IPS-15b (cell line): ENCODE measurements at regions not wholly inside any gene's neighbourhood (a gene's known extent, or its start where the extent isn't known, plus 50 kb on each side); places are given as distances from the start of the nearest gene placed in this dataset.
"Not testable (repeated sequence)": the region's sequence is repeated elsewhere in the genome, so short reads cannot be mapped to it uniquely, and the experiment has no call there.

Experiments used
- H3K27me3 ChIP-seq: one replicate; pipeline ENCODE4 v1.6.1; 2013; ENCODE audit warnings: low read length; ENCODE audit not compliant: control insufficient read depth, insufficient read depth
- H3K36me3 ChIP-seq: one replicate; pipeline ENCODE4 v1.6.1; 2013; ENCODE audit warnings: low read length; ENCODE audit not compliant: control insufficient read depth, insufficient read depth
- H3K4me1 ChIP-seq: one replicate; pipeline ENCODE4 v1.6.1; 2013; ENCODE audit warnings: mild to moderate bottlenecking, low read length; ENCODE audit not compliant: control insufficient read depth, insufficient read depth
- H3K4me3 ChIP-seq: one replicate; pipeline ENCODE4 v1.5.1; 2013; ENCODE audit warnings: low read depth, low read length
- H3K9ac ChIP-seq: one replicate; pipeline ENCODE4 v1.6.1; 2013; ENCODE audit warnings: low read depth, mild to moderate bottlenecking, low read length
- H3K9me3 ChIP-seq: one replicate; pipeline ENCODE4 v1.6.1; 2013; ENCODE audit warnings: mild to moderate bottlenecking, low read length; ENCODE audit not compliant: control insufficient read depth, insufficient read depth

DNA sequence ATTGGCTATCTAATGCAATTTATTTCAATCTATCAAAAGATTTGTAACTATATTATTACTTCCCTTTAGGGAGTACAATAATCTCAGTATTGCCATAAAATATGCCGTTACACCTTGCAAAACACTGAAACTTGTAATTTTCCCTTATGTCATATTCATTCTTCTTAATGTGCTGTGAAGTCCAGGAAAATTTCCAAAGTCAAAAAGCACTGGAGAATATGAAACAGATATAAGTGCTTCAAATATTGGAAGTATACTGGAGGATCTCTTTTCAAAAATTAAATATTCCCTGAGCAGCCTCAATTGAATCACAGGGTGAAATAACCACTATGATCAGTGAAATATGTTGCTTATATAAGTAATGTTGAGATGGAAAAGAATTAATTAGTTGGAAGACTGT lies 356.0 kb downstream of the PPP1R3A start:
- Histone ChIP-seq H3K4me3 (no peak overlapping the region), H3K4me1 (peaks cover 4% of the 10 kb centered on the region), H3K9ac (no peak overlapping the region), H3K36me3 (no peaks in the 10 kb centered on the region), H3K9me3 (no peaks in the 10 kb centered on the region), H3K27me3 (peaks cover 61% of the 10 kb centered on the region)

DNA sequence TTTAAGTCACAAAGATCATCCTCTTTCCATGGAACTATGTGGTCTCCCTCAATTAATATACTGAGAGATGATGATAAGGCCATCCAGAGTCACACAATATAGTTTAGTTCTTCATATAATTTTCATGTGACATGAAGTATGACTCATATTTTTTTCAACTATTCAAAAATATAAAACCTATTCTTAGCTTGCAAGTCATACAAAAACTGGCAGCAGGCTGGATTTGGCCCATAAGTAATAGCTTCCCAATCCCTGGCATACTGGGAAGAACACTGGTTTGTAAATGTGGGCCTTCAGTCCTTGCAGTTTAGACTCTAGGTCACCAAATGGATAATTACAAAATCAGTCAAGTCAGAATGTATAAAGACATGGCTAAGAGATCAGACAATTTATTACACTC lies 356.6 kb downstream of the PPP1R3A start:
- peaks cover 4% of the 10 kb centered on the region for H3K4me1 ChIP-seq
- H3K9ac ChIP-seq = no peak overlapping the region
- H3K27me3 ChIP-seq = peaks cover 61% of the 10 kb centered on the region
- no peaks in the 10 kb centered on the region for H3K36me3 ChIP-seq
- H3K9me3 ChIP-seq = no peaks in the 10 kb centered on the region
- no peak overlapping the region for H3K4me3 ChIP-seq

DNA sequence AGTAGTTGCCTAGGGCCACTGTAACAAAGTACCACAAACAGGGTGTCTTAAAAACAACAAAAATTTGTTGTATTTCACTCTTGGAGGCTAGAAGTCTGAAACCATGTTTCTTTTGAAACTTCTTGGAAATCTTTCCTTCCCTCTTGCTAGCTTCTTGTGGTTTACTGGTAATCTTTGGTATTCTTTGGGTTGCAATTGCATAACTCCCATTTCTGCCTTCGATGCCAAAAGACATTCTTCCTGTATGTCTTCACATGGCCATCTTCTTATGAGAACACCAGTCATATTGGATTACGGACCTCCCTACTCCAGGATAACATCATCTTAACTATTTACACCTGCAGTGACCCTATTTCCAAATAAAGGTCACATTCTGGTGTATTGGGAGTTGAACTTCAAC lies 357.4 kb downstream of the PPP1R3A start:
- Histone ChIP-seq H3K9me3 (no peaks in the 10 kb centered on the region), H3K4me1 (peaks cover 4% of the 10 kb centered on the region), H3K4me3 (no peak overlapping the region), H3K36me3 (no peaks in the 10 kb centered on the region), H3K9ac (no peak overlapping the region), H3K27me3 (peaks cover 56% of the 10 kb centered on the region)

DNA sequence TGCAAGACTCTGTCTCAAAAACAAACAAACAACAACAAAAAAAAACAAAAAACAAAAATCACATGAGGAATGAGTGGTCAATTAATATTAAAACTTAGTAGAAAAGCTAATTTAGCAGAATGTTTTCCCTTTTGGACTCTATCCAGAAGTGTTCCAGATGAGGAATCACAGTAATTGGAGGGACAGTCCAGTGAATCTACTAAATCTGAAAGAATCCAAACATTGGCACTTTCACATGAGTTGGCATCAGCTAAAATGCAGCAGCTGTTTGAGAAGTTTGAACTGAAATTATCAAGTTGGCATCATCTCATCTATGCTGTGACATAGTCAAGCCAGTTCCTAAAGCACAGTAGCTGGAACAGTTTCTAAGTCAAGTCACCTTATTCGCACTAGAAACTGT lies 367.8 kb downstream of the PPP1R3A start:
- Histone ChIP-seq H3K9ac (no peak overlapping the region), H3K27me3 (no peaks in the 10 kb centered on the region), H3K4me3 (no peak overlapping the region), H3K4me1 (no peaks in the 10 kb centered on the region), H3K36me3 (no peaks in the 10 kb centered on the region), H3K9me3 (no peaks in the 10 kb centered on the region)

DNA sequence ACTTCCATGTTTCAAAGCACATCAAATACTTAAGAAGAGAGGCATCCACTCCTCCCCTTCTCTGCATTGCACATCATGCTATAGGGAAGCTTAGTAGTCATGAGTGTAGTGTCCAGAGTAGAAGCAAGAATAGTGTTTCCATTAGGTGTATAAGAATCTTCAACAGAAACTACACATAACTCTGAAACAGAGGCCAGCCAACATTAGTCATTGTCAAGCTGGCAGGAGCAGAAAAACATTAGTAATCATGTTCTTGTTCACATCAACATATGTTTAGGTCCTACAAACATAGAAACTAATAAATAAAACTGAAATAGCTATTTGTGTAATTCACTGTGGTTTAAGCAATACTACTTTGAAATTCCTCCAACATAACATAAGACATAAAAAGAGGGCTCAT lies 370.2 kb downstream of the PPP1R3A start:
- H3K9ac ChIP-seq = no peak overlapping the region
- H3K4me1 ChIP-seq = no peaks in the 10 kb centered on the region
- H3K9me3 ChIP-seq = no peaks in the 10 kb centered on the region
- no peaks in the 10 kb centered on the region for H3K36me3 ChIP-seq
- H3K4me3 ChIP-seq = no peak overlapping the region
- no peaks in the 10 kb centered on the region for H3K27me3 ChIP-seq

DNA sequence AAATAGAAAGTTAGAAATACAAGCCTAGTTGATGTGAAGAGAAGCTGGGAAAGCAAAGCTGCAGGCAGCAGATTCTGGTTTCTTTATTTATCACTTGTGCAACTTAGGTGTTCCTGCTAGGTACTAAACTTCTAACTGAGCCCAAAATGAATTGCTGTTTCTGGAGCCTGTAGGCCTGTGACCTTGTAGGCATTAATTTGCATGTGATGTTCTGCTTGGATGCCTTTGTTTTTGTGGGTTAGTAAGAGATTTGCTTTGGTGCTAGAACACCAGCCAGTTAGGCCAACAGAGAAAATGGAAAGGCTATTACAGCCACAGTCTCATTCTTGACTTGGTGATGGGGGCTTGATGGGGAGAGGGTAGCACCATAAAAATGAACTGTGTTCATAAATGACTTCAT lies 370.7 kb downstream of the PPP1R3A start:
- Histone ChIP-seq H3K27me3 (no peaks in the 10 kb centered on the region), H3K4me1 (no peaks in the 10 kb centered on the region), H3K36me3 (no peaks in the 10 kb centered on the region), H3K4me3 (no peak overlapping the region), H3K9ac (no peak overlapping the region), H3K9me3 (no peaks in the 10 kb centered on the region)

DNA sequence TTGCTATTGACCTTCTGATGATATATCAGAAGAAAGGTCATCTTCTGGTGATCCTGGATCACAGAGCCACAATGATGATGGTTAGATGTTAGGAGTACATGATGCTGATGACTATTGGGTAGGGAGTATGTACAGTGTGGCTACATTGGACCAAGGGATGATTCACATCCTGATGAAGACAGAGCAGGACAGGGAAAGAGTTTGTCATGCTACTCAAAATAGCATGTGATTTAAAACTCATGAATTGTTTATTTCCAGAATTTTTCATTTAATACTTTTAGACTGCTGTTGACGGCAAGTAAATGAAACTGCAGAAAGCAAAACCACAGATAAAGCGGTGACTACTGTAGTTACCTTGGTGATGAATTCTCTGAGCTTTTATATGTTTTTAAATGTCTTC lies 397.3 kb downstream of the PPP1R3A start:
- H3K9ac ChIP-seq = no peak overlapping the region

DNA sequence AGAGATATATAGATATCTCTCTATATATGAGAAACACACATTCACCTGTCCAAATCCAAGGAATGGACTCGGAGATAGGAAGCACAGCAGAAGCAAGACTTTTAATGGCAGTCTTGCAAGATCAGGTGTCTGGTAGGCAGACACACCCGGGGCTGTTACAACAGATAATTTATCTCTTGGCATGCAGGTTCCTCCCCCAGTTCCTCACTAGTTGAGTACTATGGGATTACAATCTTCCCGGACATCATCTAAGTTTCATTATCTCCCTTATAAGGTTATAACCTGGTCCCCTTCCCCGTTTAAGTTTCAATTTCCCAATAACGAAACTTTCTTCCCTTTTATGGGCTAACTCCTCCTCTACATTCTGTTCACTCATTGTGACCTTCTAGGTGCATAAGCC lies 399.3 kb downstream of the PPP1R3A start:
- no peaks in the 10 kb centered on the region for H3K36me3 ChIP-seq
- H3K4me3 ChIP-seq = no peak overlapping the region
- H3K9ac ChIP-seq = no peak overlapping the region
- no peaks in the 10 kb centered on the region for H3K9me3 ChIP-seq
- H3K4me1 ChIP-seq = no peaks in the 10 kb centered on the region
- H3K27me3 ChIP-seq = no peaks in the 10 kb centered on the region

More for the DNA sequence above, 397.3 kb downstream of the PPP1R3A start:
- H3K27me3 ChIP-seq = no peaks in the 10 kb centered on the region
- no peaks in the 10 kb centered on the region for H3K36me3 ChIP-seq
- H3K4me3 ChIP-seq = no peak overlapping the region
- H3K9me3 ChIP-seq = no peaks in the 10 kb centered on the region
- no peaks in the 10 kb centered on the region for H3K4me1 ChIP-seq

DNA sequence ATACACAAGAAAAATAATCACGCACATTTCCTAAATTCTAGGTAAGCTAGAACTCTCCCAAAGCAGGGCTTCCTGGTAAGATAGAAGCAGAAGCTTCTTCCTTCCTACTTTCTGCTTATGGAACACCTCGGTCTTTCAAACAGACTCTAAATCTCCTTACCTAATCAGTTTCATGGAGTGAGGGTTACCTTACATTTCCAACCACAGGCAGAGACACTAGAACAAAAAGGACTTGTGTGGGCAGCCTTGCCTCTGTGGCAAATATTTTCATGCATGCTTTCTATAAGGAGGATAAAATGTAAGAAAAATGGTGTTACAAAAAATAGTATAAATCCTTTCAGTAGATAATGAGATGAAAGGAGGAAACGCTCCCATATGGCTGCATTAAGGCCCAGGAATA lies 386.3 kb upstream of the SMIM30 start:
- no peaks in the 10 kb centered on the region for H3K27me3 ChIP-seq
- H3K4me3 ChIP-seq = no peak overlapping the region
- H3K9ac ChIP-seq = no peak overlapping the region
- no peaks in the 10 kb centered on the region for H3K9me3 ChIP-seq
- H3K4me1 ChIP-seq = peaks cover 2% of the 10 kb centered on the region
- no peaks in the 10 kb centered on the region for H3K36me3 ChIP-seq

DNA sequence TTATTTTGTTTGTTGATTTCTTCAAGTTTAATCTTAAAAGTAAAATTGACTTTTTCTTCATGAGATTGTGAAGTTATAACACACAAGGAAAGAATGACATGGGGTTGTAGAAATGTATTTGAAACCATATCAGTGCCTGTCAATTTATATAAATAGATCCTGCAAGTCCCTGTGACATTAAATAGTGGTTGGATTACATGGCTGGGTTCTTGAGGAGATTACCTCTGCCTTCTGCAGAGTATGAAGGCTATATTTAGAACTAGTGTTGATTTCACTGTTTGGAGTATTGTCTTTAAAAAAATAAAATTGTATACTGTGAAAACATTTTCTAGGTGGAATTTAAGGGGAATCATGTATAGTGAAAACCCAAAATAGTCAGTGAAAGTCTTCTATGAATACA lies 385.8 kb upstream of the SMIM30 start:
- no peaks in the 10 kb centered on the region for H3K27me3 ChIP-seq
- peaks cover 2% of the 10 kb centered on the region for H3K4me1 ChIP-seq

DNA sequence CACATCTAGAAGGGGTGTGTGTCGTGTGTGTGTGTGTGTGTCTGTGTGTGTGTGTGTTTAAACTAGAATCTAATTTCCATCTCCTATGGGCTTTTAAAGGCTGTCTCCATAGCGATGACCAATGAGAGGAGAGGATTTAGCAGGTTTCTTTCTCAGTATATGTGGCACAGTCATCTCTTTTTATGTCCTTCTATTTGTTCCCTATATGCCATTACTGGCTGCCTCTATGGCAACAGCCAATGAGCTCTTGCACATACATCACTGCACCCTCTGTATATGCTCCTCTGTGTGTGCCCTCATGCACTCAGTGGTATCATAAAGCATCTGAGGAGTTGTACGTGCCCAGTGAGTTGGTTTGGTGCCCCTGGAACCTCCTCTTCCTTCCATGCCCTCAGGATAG lies 378.2 kb upstream of the SMIM30 start:
- not testable (repeated sequence) for H3K4me1 ChIP-seq, H3K9me3 ChIP-seq, H3K9ac ChIP-seq, H3K36me3 ChIP-seq, H3K27me3 ChIP-seq, H3K4me3 ChIP-seq

More for the DNA sequence above, 385.8 kb upstream of the SMIM30 start:
- Histone ChIP-seq H3K9ac (no peak overlapping the region), H3K36me3 (no peaks in the 10 kb centered on the region), H3K4me3 (no peak overlapping the region), H3K9me3 (no peaks in the 10 kb centered on the region)

DNA sequence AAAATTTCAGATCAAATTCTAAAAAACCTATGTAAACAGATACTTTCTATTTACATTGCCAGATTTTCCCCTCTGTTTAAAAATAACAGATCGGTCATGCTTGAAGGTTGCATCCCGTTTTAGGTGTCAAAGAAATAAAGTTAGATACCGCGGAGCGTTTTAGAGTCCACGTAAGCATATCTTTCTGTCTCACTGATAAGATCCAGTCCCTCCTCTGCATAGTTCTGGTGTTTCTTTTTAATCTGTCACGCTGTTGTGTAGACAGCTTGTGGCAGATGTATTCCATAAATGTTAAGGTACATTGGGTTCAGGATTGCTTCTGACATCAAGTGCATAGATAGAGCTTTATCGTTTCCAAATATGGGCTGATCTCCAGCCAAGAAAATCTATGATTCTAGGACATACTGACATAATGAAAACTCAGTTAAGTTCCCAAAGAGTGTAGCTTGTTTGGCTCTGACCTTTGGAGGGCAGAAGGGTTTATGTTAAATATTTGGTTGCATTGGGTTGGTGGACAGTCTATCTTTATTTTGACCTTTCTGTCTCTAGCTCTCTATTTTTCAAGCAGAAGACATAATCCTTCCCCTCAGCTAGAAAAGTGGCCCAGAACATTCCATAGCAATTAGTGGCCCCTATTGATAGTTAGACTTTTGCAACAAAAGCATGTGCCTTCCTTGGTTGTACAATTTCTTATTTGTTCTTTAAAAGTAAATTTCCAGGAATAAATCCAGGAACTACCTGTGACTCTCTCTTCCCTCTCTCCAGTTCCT lies 376.6 kb upstream of the SMIM30 start:
- H3K36me3 ChIP-seq, H3K9ac ChIP-seq, H3K9me3 ChIP-seq, H3K4me3 ChIP-seq, H3K27me3 ChIP-seq, H3K4me1 ChIP-seq: not testable (repeated sequence)
